Common myeloid progenitor, CD34-positive (primary cell): ENCODE measurements at regions not wholly inside any gene's neighbourhood (a gene's known extent, or its start where the extent isn't known, plus 50 kb on each side); places are given as distances from the start of the nearest gene placed in this dataset.
A peak's percentile ranks its signal among the peaks of the same experiment; 100 is the strongest.

ENCODE experiments used
- CTCF ChIA-PET: fragments of 350-600 bp; sonication (Branson Sonifier 250); formaldehyde crosslinking; loops from one replicate; lab custom pipeline; 2021; ENCODE audit warnings: antibody characterized with exemption; lab: Charles Lee
- POLR2A ChIA-PET: fragments of 350-600 bp; sonication (Branson Sonifier 250); formaldehyde crosslinking; loops from one replicate; lab custom pipeline; 2021; ENCODE audit warnings: antibody characterized with exemption; lab: Charles Lee
- DNase-seq, 3 donors: peaks; one replicate each; pipeline versions ENCODE4 v3.0.0 to v3.0.0-alpha.2; 2013
- H3K27ac ChIP-seq, 2 experiments: 1 replicate in 1 of 2; 2 replicates in 1 of 2; pipeline ENCODE4 v1.7.0; 2013; ENCODE audit warnings: inconsistent platforms in 2 of 2, low read length in 2 of 2, mild to moderate bottlenecking in 2 of 2, low read depth in 1 of 2, moderate library complexity in 1 of 2; ENCODE audit not compliant: severe bottlenecking in 2 of 2, insufficient read depth in 1 of 2, poor library complexity in 1 of 2
- H3K27me3 ChIP-seq, 5 experiments: replicated peaks in 2 of 5; 1 replicate in 3 of 5; 2 replicates in 2 of 5; pipeline versions ENCODE4 v1.6.1 to v1.7.0; 2013; ENCODE audit warnings: low read length in 4 of 5, mild to moderate bottlenecking in 2 of 5, moderate library complexity in 2 of 5, inconsistent platforms in 1 of 5; ENCODE audit not compliant: insufficient read depth in 5 of 5, control insufficient read depth in 4 of 5
- H3K36me3 ChIP-seq, 4 experiments: 1 replicate in 2 of 4; 2 replicates in 2 of 4; pipeline versions ENCODE4 v1.6.1 to v1.7.0; 2013; ENCODE audit warnings: low read length in 3 of 4, control low read depth in 1 of 4, mild to moderate bottlenecking in 1 of 4; ENCODE audit not compliant: control insufficient read depth in 4 of 4, insufficient read depth in 4 of 4
- H3K4me1 ChIP-seq, 4 experiments: 1 replicate in 3 of 4; 2 replicates in 1 of 4; pipeline versions ENCODE4 v1.6.1 to v1.7.1; 2013; ENCODE audit warnings: low read length in 3 of 4, mild to moderate bottlenecking in 3 of 4, control low read depth in 1 of 4, inconsistent platforms in 1 of 4, moderate library complexity in 1 of 4; ENCODE audit not compliant: control insufficient read depth in 4 of 4, insufficient read depth in 4 of 4; ENCODE audit errors: control extremely low read depth in 1 of 4
- H3K4me3 ChIP-seq, 7 experiments: 1 replicate in 4 of 7; 2 replicates in 3 of 7; pipeline versions ENCODE4 v1.5.1 to v1.7.0; 2013; ENCODE audit warnings: mild to moderate bottlenecking in 7 of 7, low read length in 6 of 7, moderate library complexity in 6 of 7, inconsistent platforms in 2 of 7, low read depth in 2 of 7, control low read depth in 1 of 7; ENCODE audit not compliant: insufficient read depth in 4 of 7, control insufficient read depth in 1 of 7; ENCODE audit errors: extremely low read depth in 1 of 7
- H3K9me3 ChIP-seq, 5 experiments: 1 replicate in 4 of 5; 2 replicates in 1 of 5; pipeline versions ENCODE4 v1.6.1 to v1.7.1; 2013; ENCODE audit warnings: low read length in 4 of 5, mild to moderate bottlenecking in 2 of 5, inconsistent platforms in 1 of 5, low read depth in 1 of 5, moderate library complexity in 1 of 5; ENCODE audit not compliant: control insufficient read depth in 4 of 5, insufficient read depth in 2 of 5; ENCODE audit errors: control extremely low read depth in 1 of 5
- WGBS: methylation state at CpG from one replicate; pipeline ENCODE4 v1.1.5; 2013; ENCODE audit not compliant: insufficient coverage; 5-methylcytosine and 5-hydroxymethylcytosine counted together

GRCh38 chr3:170814822-170815221 is 55.2 kb downstream of the RPL22L1 start:
- ChIA-PET POLR2A (no interaction called here), CTCF (interaction anchor here (0.9 to 6.5 kb wide), 3 partner anchors 8 to 400 kb away, joined by 3 to 87 read pairs (median 3); partner anchors contain the start of gene CLDN11)
- Histone ChIP-seq H3K36me3 (no peaks in the 10 kb centered on the region), H3K27me3 (no peaks in the 10 kb centered on the region), H3K9me3 (no peaks in the 10 kb centered on the region), H3K4me3 (no peak overlapping the region), H3K27ac (no peak overlapping the region), H3K4me1 (no peaks in the 10 kb centered on the region)
- 40% methylated on average over 1 of the region's 3 CpGs for WGBS
- peak in 2 of 3 donors; percentile 17 to 42 for DNase-seq

DNA sequence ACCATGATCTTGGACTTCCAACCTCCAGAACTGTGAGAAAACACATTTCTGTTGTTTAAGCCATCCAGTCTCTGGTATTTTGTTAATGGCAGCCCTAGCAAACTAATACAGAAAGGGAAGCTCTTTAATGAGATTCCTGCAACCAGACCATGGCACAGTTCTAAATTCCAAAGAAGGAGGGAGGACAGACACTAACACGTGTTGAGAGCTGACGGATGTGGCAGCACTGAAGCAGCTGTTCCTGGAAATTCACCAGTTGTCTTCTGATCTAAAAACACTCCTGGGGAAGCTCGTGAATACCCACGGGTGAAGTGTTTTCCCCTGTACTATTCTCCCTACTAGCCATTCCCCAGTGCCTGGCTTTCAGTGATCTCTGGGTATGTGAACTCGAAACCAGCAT is 56.7 kb downstream of the RPL22L1 start:
- ChIA-PET POLR2A (no interaction called here), CTCF (interaction anchor here (1.2 to 6.5 kb wide), 4 partner anchors 35 to 398 kb away, joined by 3 to 87 read pairs (median 4); partner anchors contain the start of gene CLDN11)
- 74% methylated on average over 4 of the region's 5 CpGs for WGBS
- H3K4me3 ChIP-seq: no peak overlapping the region
- H3K27ac ChIP-seq: no peak overlapping the region
- no peaks in the 10 kb centered on the region for H3K36me3 ChIP-seq
- no peak for DNase-seq
- no peaks in the 10 kb centered on the region for H3K27me3 ChIP-seq
- H3K4me1 ChIP-seq: no peaks in the 10 kb centered on the region
- H3K9me3 ChIP-seq: no peaks in the 10 kb centered on the region

DNA sequence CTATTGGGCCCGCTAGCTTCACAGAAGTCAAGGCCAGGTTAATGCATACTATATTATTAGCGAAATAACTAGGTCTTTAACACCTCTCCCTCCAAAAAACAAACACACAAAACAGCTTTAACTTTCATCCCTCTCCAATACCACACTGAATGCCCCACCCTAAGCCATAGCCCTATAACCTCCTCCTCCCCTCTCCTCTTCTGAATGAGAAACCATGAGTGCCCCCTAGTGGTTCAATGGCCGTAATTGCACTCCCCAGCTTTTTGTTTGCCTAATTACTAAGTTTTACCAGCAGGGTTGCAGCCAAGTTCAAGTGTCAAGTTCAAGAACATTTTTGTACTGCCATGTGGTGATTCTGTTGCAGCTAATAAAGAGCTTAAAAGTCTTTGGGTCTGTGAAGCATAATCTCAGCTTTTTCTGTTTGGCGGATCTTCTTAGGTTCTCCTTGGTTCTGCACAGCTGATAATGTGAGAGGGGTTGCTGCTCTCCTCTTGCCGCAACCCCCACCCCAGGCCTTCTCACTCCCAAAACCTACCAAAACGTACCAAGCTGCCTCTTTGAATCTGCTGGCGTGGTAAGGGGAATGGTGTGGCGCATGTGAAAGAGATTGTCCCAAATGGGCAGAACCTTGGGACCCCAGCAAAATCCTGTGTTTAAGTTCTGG is 57.9 kb downstream of the RPL22L1 start:
- ChIA-PET POLR2A (no interaction called here), CTCF (interaction anchor here (0.5 to 6.5 kb wide), 13 partner anchors 14 to 423 kb away, joined by 3 to 87 read pairs (median 3); partner anchors contain the start of gene CLDN11)
- DNase-seq: peak; percentile 77 to 89 (median 83)
- no peaks in the 10 kb centered on the region for H3K9me3 ChIP-seq
- H3K27me3 ChIP-seq: no peaks in the 10 kb centered on the region
- 100% methylated on average over 5 of the region's 8 CpGs for WGBS
- no peak overlapping the region for H3K4me3 ChIP-seq
- no peak overlapping the region for H3K27ac ChIP-seq
- no peaks in the 10 kb centered on the region for H3K36me3 ChIP-seq
- no peaks in the 10 kb centered on the region for H3K4me1 ChIP-seq

- Histone ChIP-seq H3K9me3 (no peaks in the 10 kb centered on the region), H3K27ac (no peak overlapping the region), H3K4me3 (no peak overlapping the region), H3K36me3 (no peaks in the 10 kb centered on the region), H3K4me1 (no peaks in the 10 kb centered on the region), H3K27me3 (no peaks in the 10 kb centered on the region)
- POLR2A ChIA-PET: no interaction called here
- peak in 2 of 3 donors; percentile 20 to 38 for DNase-seq
- no CpG with 5 or more reads among the region's 5 CpGs for WGBS
- CTCF ChIA-PET: interaction anchor here (0.6 to 6.5 kb wide), 12 partner anchors 9 to 423 kb away, joined by 3 to 87 read pairs (median 4); partner anchors contain the start of gene CLDN11
These were observed 58.5 kb downstream of the RPL22L1 start for GRCh38 chr3:170811515-170811914.

- DNase-seq: no peak
- H3K27me3 ChIP-seq: no peaks in the 10 kb centered on the region
- 43% methylated on average over 1 of the region's 1 CpG for whole genome bisulfite sequencing
- H3K36me3 ChIP-seq: no peaks in the 10 kb centered on the region
- no peaks in the 10 kb centered on the region for H3K9me3 ChIP-seq
- no peak overlapping the region for H3K27ac ChIP-seq
- POLR2A ChIA-PET: no interaction called here
- H3K4me3 ChIP-seq: no peak overlapping the region
- H3K4me1 ChIP-seq: no peaks in the 10 kb centered on the region
- CTCF ChIA-PET: interaction anchor here (0.9 to 6.5 kb wide), 4 partner anchors 16 to 488 kb away, joined by 3 to 87 read pairs (median 4); partner anchors contain the start of gene CLDN11
These were observed 60.0 kb downstream of the RPL22L1 start for GRCh38 chr3:170809975-170810357.

DNA sequence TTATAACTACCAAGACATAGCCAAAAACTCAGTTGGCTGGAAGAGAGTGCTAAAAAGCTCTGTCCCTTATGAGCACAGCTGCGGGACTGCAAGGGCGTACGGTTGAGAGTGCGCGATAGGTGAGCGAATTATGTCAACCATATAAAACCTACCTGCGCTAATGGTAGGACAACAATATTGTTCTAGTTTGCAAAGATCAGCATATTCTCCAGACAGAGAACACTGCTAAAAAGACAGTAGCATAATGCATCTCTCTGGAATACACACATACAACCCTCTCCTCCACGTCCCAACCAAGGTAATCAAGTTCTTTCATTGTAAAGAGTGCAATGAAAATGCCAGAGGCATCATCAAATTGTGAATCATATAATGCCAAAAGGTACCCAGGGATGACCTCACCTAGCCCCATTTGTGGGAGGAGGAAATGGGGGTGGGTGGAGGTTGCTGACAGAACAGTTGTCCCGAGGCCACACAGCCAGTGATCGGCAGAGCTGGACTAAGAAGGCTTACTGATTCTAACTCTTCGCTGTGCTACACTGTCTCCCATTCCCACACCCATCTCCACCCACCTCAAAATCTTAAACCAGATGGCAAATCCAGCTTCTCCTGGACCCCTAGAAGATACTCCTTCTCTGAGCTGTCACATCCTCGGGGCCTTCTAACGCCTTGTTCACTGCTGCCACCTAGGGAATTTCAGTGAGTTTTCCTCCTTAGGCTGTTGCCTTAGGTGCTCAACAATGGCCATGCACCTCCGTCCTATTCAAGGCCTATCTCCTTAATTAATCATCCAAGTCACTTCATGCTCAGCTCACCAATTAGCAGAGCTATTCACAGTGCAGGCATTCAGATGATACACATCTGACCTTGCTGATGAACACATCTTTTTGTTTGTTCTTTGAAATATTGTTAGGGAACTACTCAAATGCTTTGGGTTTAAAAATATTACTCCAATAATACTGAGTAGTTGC is 60.7 kb downstream of the RPL22L1 start:
- CTCF ChIA-PET: interaction anchor here (0.9 to 6.5 kb wide), 2 partner anchors 15 to 394 kb away, joined by 4 to 87 read pairs; partner anchors contain the start of gene CLDN11
- no peak overlapping the region for H3K4me3 ChIP-seq
- peak in 1 of 3 donors; percentile 21 for DNase-seq
- no peaks in the 10 kb centered on the region for H3K36me3 ChIP-seq
- peaks cover 0 to 1% (median 0%) of the 10 kb centered on the region in 5 experiments for H3K27me3 ChIP-seq
- WGBS: 84% methylated on average over 13 of the region's 14 CpGs
- no peak overlapping the region for H3K27ac ChIP-seq
- H3K4me1 ChIP-seq: no peaks in the 10 kb centered on the region
- no peaks in the 10 kb centered on the region for H3K9me3 ChIP-seq
- POLR2A ChIA-PET: no interaction called here
